T-cell (primary cell): ENCODE measurements at regions not wholly inside any gene's neighbourhood (a gene's known extent, or its start where the extent isn't known, plus 50 kb on each side); places are given as distances from the start of the nearest gene placed in this dataset.

Experiments used
- ATAC-seq, 4 experiments: fragments of 200-7000 bp in 3 of 4; fragments of 150-1000 bp in 1 of 4; cut with Tn5 transposase; replicated peaks in 1 of 4; 1 replicate in 3 of 4; 2 replicates in 1 of 4; pipeline ENCODE4 v1.10.0; 2021; ENCODE audit warnings: moderate library complexity in 3 of 4, mild to moderate bottlenecking in 2 of 4, moderate number of reproducible peaks in 1 of 4
- CTCF ChIA-PET, 2 donors: fragments of 300-600 bp; sonication (Branson Sonifier 250); formaldehyde crosslinking; loops; one replicate each; lab custom pipeline; 2022; ENCODE audit warnings: antibody characterized with exemption in 2 of 2; lab: Charles Lee
- POLR2A ChIA-PET, 2 donors: fragments of 300-600 bp; sonication (Branson Sonifier 250); formaldehyde crosslinking; loops; one replicate each; lab custom pipeline; 2022; ENCODE audit warnings: antibody characterized with exemption in 2 of 2; lab: Charles Lee
- DNase-seq, 35 experiments: peaks; one replicate each; pipeline versions ENCODE4 v3.0.0 to v3.0.0-alpha.2; 2013 to 2023
- H3K27ac ChIP-seq: one replicate; pipeline ENCODE4 v1.5.1; 2013; ENCODE audit warnings: low read length
- H3K27me3 ChIP-seq, 2 experiments: replicated peaks in 1 of 2; 1 replicate in 1 of 2; 2 replicates in 1 of 2; pipeline versions ENCODE4 v1.6.1 to v1.7.0; 2013; ENCODE audit warnings: low read length in 1 of 2, mixed read lengths in 1 of 2; ENCODE audit not compliant: control insufficient read depth in 2 of 2, insufficient read depth in 2 of 2; ENCODE audit errors: extremely low read depth in 1 of 2
- H3K36me3 ChIP-seq, 2 donors: 1 replicate in 1 of 2; 2 replicates in 1 of 2; pipeline versions ENCODE4 v1.6.1 to v1.7.0; 2013; ENCODE audit warnings: low read length in 1 of 2; ENCODE audit not compliant: control insufficient read depth in 2 of 2, insufficient read depth in 1 of 2; ENCODE audit errors: extremely low read depth in 1 of 2
- H3K4me1 ChIP-seq, 2 experiments: 1 replicate in 1 of 2; 2 replicates in 1 of 2; pipeline versions ENCODE4 v1.6.1 to v1.7.0; 2013; ENCODE audit warnings: low read length in 2 of 2, mixed read lengths in 1 of 2; ENCODE audit not compliant: insufficient read depth in 2 of 2, control insufficient read depth in 1 of 2; ENCODE audit errors: extremely low read depth in 1 of 2
- H3K4me3 ChIP-seq, 2 donors: 1 replicate in 1 of 2; 2 replicates in 1 of 2; pipeline versions ENCODE4 v1.5.1 to v1.7.0; 2013; ENCODE audit warnings: mild to moderate bottlenecking in 2 of 2, low read length in 1 of 2, moderate library complexity in 1 of 2; ENCODE audit not compliant: control insufficient read depth in 1 of 2; ENCODE audit errors: extremely low read depth in 1 of 2
- H3K9me3 ChIP-seq: 2 replicates; pipeline ENCODE4 v1.7.0; 2013
- H3K27ac Mint-ChIP-seq, 2 donors: one replicate each; pipeline ENCODE4 v1.8.0; 2020 to 2021; ENCODE audit warnings: mild to moderate bottlenecking in 2 of 2, mixed read lengths in 2 of 2
- H3K27me3 Mint-ChIP-seq, 2 donors: one replicate each; pipeline ENCODE4 v1.8.0; 2021 to 2022; ENCODE audit warnings: mixed read lengths in 2 of 2
- H3K36me3 Mint-ChIP-seq: one replicate; pipeline ENCODE4 v1.8.0; 2021; ENCODE audit warnings: mixed read lengths
- H3K4me1 Mint-ChIP-seq, 3 donors: one replicate each; pipeline ENCODE4 v1.8.0; 2020 to 2022; ENCODE audit warnings: mixed read lengths in 3 of 3, mild to moderate bottlenecking in 1 of 3
- H3K4me3 Mint-ChIP-seq, 3 donors: one replicate each; pipeline ENCODE4 v1.8.0; 2020 to 2022; ENCODE audit warnings: mild to moderate bottlenecking in 3 of 3, mixed read lengths in 3 of 3, moderate library complexity in 3 of 3
- H3K9me3 Mint-ChIP-seq, 3 donors: one replicate each; pipeline ENCODE4 v1.8.0; 2020 to 2022; ENCODE audit warnings: mixed read lengths in 3 of 3
- WGBS: methylation state at CpG from one replicate; pipeline ENCODE4 v1.1.5; 2013; ENCODE audit warnings: missing lambda C conversion rate; ENCODE audit not compliant: insufficient coverage; 5-methylcytosine and 5-hydroxymethylcytosine counted together

- H3K4me1 ChIP-seq = no peaks in the 10 kb centered on the region
- no peak overlapping the region for H3K4me3 ChIP-seq
- ATAC-seq = no peak
- Mint-ChIP-seq H3K36me3 (no peaks in the 10 kb centered on the region), H3K4me3 (no peak overlapping the region), H3K27ac (no peak overlapping the region), H3K27me3 (no peaks in the 10 kb centered on the region), H3K4me1 (no peaks in the 10 kb centered on the region), H3K9me3 (peaks cover 2 to 6% (median 4%) of the 10 kb centered on the region in 3 donors)
- WGBS = no CpG with 5 or more reads among the region's 3 CpGs
- ChIA-PET POLR2A (no interaction called here), CTCF (no interaction called here)
- DNase-seq = no peak
- H3K27ac ChIP-seq = no peak overlapping the region
- H3K36me3 ChIP-seq = no peaks in the 10 kb centered on the region
- no peaks in the 10 kb centered on the region for H3K27me3 ChIP-seq
- H3K9me3 ChIP-seq = no peaks in the 10 kb centered on the region
Observed at GRCh38 chr20:54875307-54875706, 399.9 kb downstream of the DOK5 start.

DNA sequence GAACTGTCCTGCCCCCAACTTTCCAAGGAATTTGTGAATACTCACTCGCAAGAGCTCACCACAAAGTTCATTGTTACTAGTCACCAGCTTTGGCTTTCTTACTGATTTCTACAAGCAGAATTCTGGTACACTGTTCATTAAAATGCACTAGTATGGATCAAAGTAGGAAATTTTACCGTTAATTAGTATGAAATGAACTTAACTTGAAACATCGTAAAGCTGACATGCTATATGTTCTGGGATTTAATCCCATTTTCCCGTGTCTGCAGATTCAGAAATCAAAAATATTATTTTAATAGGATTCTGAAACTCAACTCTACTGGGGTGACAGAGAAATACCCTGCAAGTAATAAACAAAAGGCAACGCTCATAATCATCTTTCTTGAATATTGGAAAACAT lies 399.3 kb downstream of the DOK5 start:
- Mint-ChIP-seq H3K27me3 (no peaks in the 10 kb centered on the region), H3K4me1 (no peaks in the 10 kb centered on the region), H3K36me3 (no peaks in the 10 kb centered on the region), H3K27ac (no peak overlapping the region), H3K4me3 (no peak overlapping the region), H3K9me3 (peaks cover 2 to 4% (median 4%) of the 10 kb centered on the region in 3 donors)
- ChIA-PET POLR2A (no interaction called here), CTCF (no interaction called here)
- no peaks in the 10 kb centered on the region for H3K27me3 ChIP-seq
- DNase-seq = no peak
- no peaks in the 10 kb centered on the region for H3K9me3 ChIP-seq
- H3K36me3 ChIP-seq = no peaks in the 10 kb centered on the region
- WGBS = no CpG with 5 or more reads among the region's 5 CpGs
- H3K4me3 ChIP-seq = no peak overlapping the region
- no peak overlapping the region for H3K27ac ChIP-seq
- H3K4me1 ChIP-seq = no peaks in the 10 kb centered on the region
- ATAC-seq = no peak

GRCh38 chr20:54872440-54872839 lies 397.0 kb downstream of the DOK5 start:
- H3K27me3 ChIP-seq = no peaks in the 10 kb centered on the region
- peaks cover 2 to 4% (median 3%) of the 10 kb centered on the region in 3 donors for H3K9me3 Mint-ChIP-seq
- no peak for ATAC-seq
- no peak overlapping the region for H3K4me3 Mint-ChIP-seq
- CTCF ChIA-PET = no interaction called here
- no peak overlapping the region for H3K4me3 ChIP-seq
- H3K9me3 ChIP-seq = no peaks in the 10 kb centered on the region
- no peaks in the 10 kb centered on the region for H3K4me1 Mint-ChIP-seq
- no CpG with 5 or more reads among the region's 1 CpG for WGBS
- DNase-seq = no peak
- no peak overlapping the region for H3K27ac Mint-ChIP-seq
- no peaks in the 10 kb centered on the region for H3K4me1 ChIP-seq
- no peaks in the 10 kb centered on the region for H3K36me3 ChIP-seq
- peaks cover 0 to 3% of the 10 kb centered on the region in 2 donors for H3K27me3 Mint-ChIP-seq
- H3K27ac ChIP-seq = no peak overlapping the region
- POLR2A ChIA-PET = interaction anchor here in 1 of 2 donors (0.6 kb wide), 1 partner anchor 19 kb away, joined by 3 read pairs; no protein-coding TSS in a partner anchor
- H3K36me3 Mint-ChIP-seq = no peaks in the 10 kb centered on the region

GRCh38 chr20:54869765-54870164 lies 394.4 kb downstream of the DOK5 start:
- POLR2A ChIA-PET = no interaction called here
- Mint-ChIP-seq H3K4me3 (no peak overlapping the region), H3K9me3 (peaks cover 3 to 8% (median 4%) of the 10 kb centered on the region in 3 donors), H3K27ac (no peak overlapping the region), H3K27me3 (peaks cover 0 to 3% of the 10 kb centered on the region in 2 donors), H3K36me3 (no peaks in the 10 kb centered on the region), H3K4me1 (no peaks in the 10 kb centered on the region)
- H3K9me3 ChIP-seq = no peaks in the 10 kb centered on the region
- no peak overlapping the region for H3K4me3 ChIP-seq
- H3K27ac ChIP-seq = no peak overlapping the region
- DNase-seq (no peak), ATAC-seq (no peak)
- H3K27me3 ChIP-seq = no peaks in the 10 kb centered on the region
- no peaks in the 10 kb centered on the region for H3K36me3 ChIP-seq
- no CpG with 5 or more reads among the region's 3 CpGs for WGBS
- H3K4me1 ChIP-seq = no peaks in the 10 kb centered on the region
- CTCF ChIA-PET = no interaction called here

DNA sequence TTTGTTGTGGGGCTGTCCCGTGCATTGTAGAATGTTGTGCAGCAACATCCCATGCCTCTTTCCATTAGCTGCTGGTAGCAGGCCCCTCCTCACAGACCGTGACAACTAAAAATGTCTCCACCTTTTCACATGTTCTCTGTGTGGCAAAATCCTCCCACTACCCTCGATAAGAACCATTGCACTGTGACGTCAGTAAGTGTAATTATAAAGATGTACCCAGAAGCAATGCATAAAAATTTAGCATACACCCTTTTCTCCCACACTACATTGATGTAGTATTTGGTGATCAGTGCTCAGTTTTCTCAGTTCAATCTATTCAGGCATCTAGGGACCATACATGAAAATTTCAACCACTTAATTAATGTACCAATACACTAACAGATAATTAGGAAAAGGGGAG lies 389.9 kb downstream of the DOK5 start:
- WGBS = no CpG with 5 or more reads among the region's 4 CpGs
- Histone ChIP-seq H3K4me3 (no peak overlapping the region), H3K27ac (no peak overlapping the region), H3K27me3 (no peaks in the 10 kb centered on the region), H3K36me3 (no peaks in the 10 kb centered on the region), H3K4me1 (no peaks in the 10 kb centered on the region), H3K9me3 (no peaks in the 10 kb centered on the region)
- CTCF ChIA-PET = no interaction called here
- DNase-seq (no peak), ATAC-seq (no peak)
- Mint-ChIP-seq H3K27ac (no peak overlapping the region), H3K9me3 (peaks cover 3 to 8% (median 4%) of the 10 kb centered on the region in 3 donors), H3K4me3 (no peak overlapping the region), H3K4me1 (no peaks in the 10 kb centered on the region), H3K27me3 (peaks cover 0 to 3% of the 10 kb centered on the region in 2 donors), H3K36me3 (no peaks in the 10 kb centered on the region)
- POLR2A ChIA-PET = no interaction called here

DNA sequence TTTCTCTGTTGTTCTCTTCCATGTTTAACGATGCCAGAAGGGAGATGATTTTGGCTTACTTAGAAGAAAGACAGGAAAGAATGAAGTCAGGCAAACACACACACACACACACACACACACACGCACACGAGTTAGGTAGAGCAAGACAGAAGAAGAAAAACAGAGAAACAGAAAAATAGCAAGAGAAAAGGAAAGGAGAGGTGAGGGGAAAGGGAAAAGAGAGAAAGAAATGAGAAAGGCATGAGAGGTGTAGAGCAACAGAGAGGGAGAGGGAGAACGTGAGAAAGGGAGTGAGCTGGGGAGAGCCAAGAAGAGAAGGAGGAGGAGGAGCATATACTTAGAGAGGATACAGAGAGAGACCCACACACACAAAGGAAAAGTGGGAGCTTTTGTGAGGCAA lies 385.3 kb downstream of the DOK5 start:
- H3K4me1 ChIP-seq = no peaks in the 10 kb centered on the region
- ChIA-PET POLR2A (no interaction called here), CTCF (no interaction called here)
- H3K4me3 ChIP-seq = no peak overlapping the region
- no peaks in the 10 kb centered on the region for H3K36me3 ChIP-seq
- H3K9me3 ChIP-seq = no peaks in the 10 kb centered on the region
- H3K27ac ChIP-seq = no peak overlapping the region
- no peaks in the 10 kb centered on the region for H3K27me3 ChIP-seq
- no peaks in the 10 kb centered on the region for H3K36me3 Mint-ChIP-seq
- no peaks in the 10 kb centered on the region for H3K27me3 Mint-ChIP-seq
- no peak overlapping the region for H3K4me3 Mint-ChIP-seq
- ATAC-seq (no peak), DNase-seq (no peak)
- no peaks in the 10 kb centered on the region for H3K4me1 Mint-ChIP-seq
- WGBS = no CpG with 5 or more reads among the region's 4 CpGs
- H3K27ac Mint-ChIP-seq = no peak overlapping the region
- H3K9me3 Mint-ChIP-seq = peaks cover 5 to 10% (median 6%) of the 10 kb centered on the region in 3 donors

- Histone ChIP-seq H3K27ac (no peak overlapping the region), H3K4me1 (no peaks in the 10 kb centered on the region), H3K27me3 (no peaks in the 10 kb centered on the region), H3K9me3 (no peaks in the 10 kb centered on the region), H3K4me3 (no peak overlapping the region), H3K36me3 (no peaks in the 10 kb centered on the region)
- ChIA-PET POLR2A (no interaction called here), CTCF (no interaction called here)
- Mint-ChIP-seq H3K9me3 (peaks cover 3 to 12% (median 10%) of the 10 kb centered on the region in 3 donors), H3K27ac (no peak overlapping the region), H3K4me3 (no peak overlapping the region), H3K4me1 (no peaks in the 10 kb centered on the region), H3K27me3 (peaks cover 2 to 5% of the 10 kb centered on the region in 2 donors), H3K36me3 (no peaks in the 10 kb centered on the region)
- ATAC-seq (no peak), DNase-seq (no peak)
- no CpG with 5 or more reads among the region's 2 CpGs for WGBS
Observed at GRCh38 chr20:54856202-54856601, 380.8 kb downstream of the DOK5 start.
